KMS-11 (cell line): ENCODE measurements at regions not wholly inside any gene's neighbourhood (a gene's known extent, or its start where the extent isn't known, plus 50 kb on each side); places are given as distances from the start of the nearest gene placed in this dataset.
A peak's percentile ranks its signal among the peaks of the same experiment; 100 is the strongest.

ENCODE experiments used
- H2AFZ ChIP-seq: fragments of 200-600 bp; sonication (generic); 2 replicates; pipeline ENCODE4 v1.6.1; 2016; ENCODE audit warnings: antibody characterized with exemption, mixed run types, low read depth
- H3K27ac ChIP-seq: fragments of 200-600 bp; sonication (generic); 2 replicates; pipeline ENCODE4 v1.6.1; 2016; ENCODE audit warnings: mild to moderate bottlenecking, mixed run types
- H3K27me3 ChIP-seq: fragments of 200-600 bp; sonication (generic); 2 replicates; pipeline ENCODE4 v1.6.1; 2017; ENCODE audit warnings: mild to moderate bottlenecking, low read depth, mixed run types, moderate library complexity; ENCODE audit not compliant: insufficient read depth
- H3K36me3 ChIP-seq: fragments of 200-600 bp; sonication (generic); 2 replicates; pipeline ENCODE4 v1.6.1; 2017; ENCODE audit warnings: mild to moderate bottlenecking, mixed run types; ENCODE audit not compliant: insufficient read depth
- H3K4me1 ChIP-seq: fragments of 200-600 bp; sonication (generic); 2 replicates; pipeline ENCODE4 v1.6.1; 2016; ENCODE audit warnings: mild to moderate bottlenecking, low read depth, mixed run types; ENCODE audit not compliant: poor library complexity, severe bottlenecking
- H3K4me2 ChIP-seq: fragments of 200-600 bp; sonication (generic); 2 replicates; pipeline ENCODE4 v1.7.0; 2016; ENCODE audit warnings: mild to moderate bottlenecking, mixed run types
- H3K4me3 ChIP-seq: fragments of 200-600 bp; sonication (generic); IDR thresholded peaks from 2 replicates; pipeline ENCODE4 v1.6.1; 2017; ENCODE audit warnings: low read depth, low read length, mixed read lengths; ENCODE audit not compliant: insufficient read depth
- H3K79me2 ChIP-seq: fragments of 200-600 bp; sonication (generic); 2 replicates; pipeline ENCODE4 v1.6.1; 2016; ENCODE audit warnings: low read depth, mixed run types; ENCODE audit not compliant: insufficient read depth
- H3K9ac ChIP-seq: fragments of 200-600 bp; sonication (generic); 2 replicates; pipeline ENCODE4 v1.6.1; 2016; ENCODE audit warnings: mild to moderate bottlenecking, mixed run types
- H4K20me1 ChIP-seq: fragments of 200-600 bp; sonication (generic); 2 replicates; pipeline ENCODE4 v1.6.1; 2016; ENCODE audit warnings: mild to moderate bottlenecking, mixed run types; ENCODE audit not compliant: insufficient read depth
- CTCF ChIP-seq: fragments of 200-600 bp; sonication (generic); conservative IDR thresholded peaks from 2 replicates; pipeline ENCODE4 v1.6.1; 2017; ENCODE audit warnings: low read depth, mild to moderate bottlenecking, antibody characterized with exemption, low read length, moderate library complexity, mixed read lengths

- no peak for TF ChIP-seq CTCF
- Histone ChIP-seq H3K4me1 (peaks cover 54% of the 10 kb centered on the region), H3K9ac (peak overlapping the region; percentile 17; the same call in 1 of the 2 replicates), H3K4me3 (peak overlapping the region; percentile 9), H3K27ac (peak overlapping the region; percentile 74), H3K27me3 (no peaks in the 10 kb centered on the region), H2AFZ (peak overlapping the region; percentile 46; the same call in 1 of the 2 replicates), H3K36me3 (no peaks in the 10 kb centered on the region), H4K20me1 (no peaks in the 10 kb centered on the region), H3K79me2 (no peaks in the 10 kb centered on the region), H3K4me2 (peak overlapping the region; percentile 78)
These were observed 624.3 kb upstream of the FANCL start for GRCh38 chr2:58865436-58865835.

- H3K36me3 ChIP-seq: no peaks in the 10 kb centered on the region
- no peaks in the 10 kb centered on the region for H3K27me3 ChIP-seq
- H4K20me1 ChIP-seq: no peaks in the 10 kb centered on the region
- H3K4me3 ChIP-seq: no peak overlapping the region
- peaks cover 44% of the 10 kb centered on the region for H3K4me1 ChIP-seq
- H3K27ac ChIP-seq: no peak overlapping the region
- no peaks in the 10 kb centered on the region for H3K79me2 ChIP-seq
- H3K9ac ChIP-seq: no peak overlapping the region
- H3K4me2 ChIP-seq: no peak overlapping the region
- TF ChIP-seq CTCF: no peak
- H2AFZ ChIP-seq: no peak overlapping the region
These were observed 621.1 kb upstream of the FANCL start for GRCh38 chr2:58862244-58862643.

- no peak for TF ChIP-seq CTCF
- no peak overlapping the region for H2AFZ ChIP-seq
- H3K27ac ChIP-seq: no peak overlapping the region
These were observed 619.5 kb upstream of the FANCL start for GRCh38 chr2:58860586-58860985.

GRCh38 chr2:58856100-58856499 is 615.0 kb upstream of the FANCL start:
- Histone ChIP-seq H3K36me3 (no peaks in the 10 kb centered on the region), H3K4me2 (no peak overlapping the region), H3K4me3 (no peak overlapping the region), H3K79me2 (no peaks in the 10 kb centered on the region), H4K20me1 (no peaks in the 10 kb centered on the region), H3K27ac (no peak overlapping the region), H3K27me3 (no peaks in the 10 kb centered on the region), H2AFZ (no peak overlapping the region), H3K9ac (no peak overlapping the region), H3K4me1 (no peaks in the 10 kb centered on the region)
- no peak for TF ChIP-seq CTCF

More at GRCh38 chr2:58860586-58860985, 619.5 kb upstream of the FANCL start:
- no peak overlapping the region for H3K4me3 ChIP-seq
- H3K4me1 ChIP-seq: peaks cover 29% of the 10 kb centered on the region
- no peaks in the 10 kb centered on the region for H3K27me3 ChIP-seq
- no peak overlapping the region for H3K4me2 ChIP-seq
- no peaks in the 10 kb centered on the region for H3K36me3 ChIP-seq
- no peaks in the 10 kb centered on the region for H4K20me1 ChIP-seq
- H3K9ac ChIP-seq: no peak overlapping the region
- H3K79me2 ChIP-seq: no peaks in the 10 kb centered on the region
